ENCODE measurements at regions not wholly inside any gene's neighbourhood (a gene's known extent, or its start where the extent isn't known, plus 50 kb on each side); places are given as distances from the start of the nearest gene placed in this dataset.

DNA sequence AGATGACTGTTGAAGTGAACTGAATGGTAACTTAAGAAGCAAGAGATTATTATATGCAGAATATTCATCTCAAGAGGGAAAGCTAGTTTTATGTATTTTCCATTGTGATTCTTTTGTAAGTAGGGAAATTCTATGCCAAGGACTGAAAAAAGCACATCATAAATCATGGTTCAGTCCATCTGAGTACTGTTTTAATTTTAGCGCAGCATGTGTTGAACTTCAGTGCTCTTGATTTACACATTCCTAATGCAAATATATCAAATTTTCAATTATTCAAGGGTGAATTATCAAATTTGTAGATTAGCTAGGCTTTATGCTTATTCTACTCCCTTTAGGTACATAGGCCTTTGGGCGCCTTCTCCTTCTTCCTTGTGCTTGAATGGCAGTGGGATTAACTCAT lies 50.3 kb upstream of the TCF12 start:
- DNase-seq, result no peak

DNA sequence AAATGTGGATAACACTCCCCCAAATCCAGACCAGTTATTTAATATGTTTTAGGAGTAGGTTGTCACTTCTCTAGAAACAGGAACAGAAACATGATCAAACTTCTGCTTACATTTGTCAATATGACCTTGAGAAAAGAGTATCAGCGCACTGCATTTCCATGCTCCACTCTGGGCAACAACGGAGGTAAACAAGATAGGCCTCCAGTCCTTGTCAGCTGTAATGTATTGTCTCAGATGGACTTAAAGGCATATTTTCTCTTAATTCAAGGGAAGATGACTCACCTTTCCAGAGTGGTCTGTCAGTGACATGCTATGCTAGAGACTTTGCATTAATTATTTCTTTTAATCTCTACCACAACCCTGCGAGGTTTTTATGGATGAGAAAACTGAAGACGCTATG lies 51.6 kb upstream of the TCF12 start:
- DNase-seq, result no peak

DNA sequence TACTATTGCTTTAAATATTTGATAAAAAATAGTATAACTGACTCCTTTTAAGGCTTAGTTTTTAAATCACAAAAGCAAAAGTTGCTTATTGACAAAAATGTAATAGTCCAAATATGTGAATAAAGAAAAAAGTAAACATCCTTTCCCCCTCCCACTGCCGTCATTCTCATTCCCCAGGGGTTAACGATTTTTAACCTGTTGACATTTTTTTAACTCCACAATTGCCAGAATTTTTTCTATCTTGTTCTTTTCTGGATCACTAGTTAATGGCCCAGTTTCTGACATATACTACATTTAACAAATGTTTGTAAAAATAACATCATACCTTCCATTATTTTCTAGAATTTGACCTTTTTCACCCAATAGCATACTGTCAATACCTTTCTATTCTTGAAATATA lies 60.6 kb upstream of the TCF12 start:
- DNase-seq, result no peak

DNA sequence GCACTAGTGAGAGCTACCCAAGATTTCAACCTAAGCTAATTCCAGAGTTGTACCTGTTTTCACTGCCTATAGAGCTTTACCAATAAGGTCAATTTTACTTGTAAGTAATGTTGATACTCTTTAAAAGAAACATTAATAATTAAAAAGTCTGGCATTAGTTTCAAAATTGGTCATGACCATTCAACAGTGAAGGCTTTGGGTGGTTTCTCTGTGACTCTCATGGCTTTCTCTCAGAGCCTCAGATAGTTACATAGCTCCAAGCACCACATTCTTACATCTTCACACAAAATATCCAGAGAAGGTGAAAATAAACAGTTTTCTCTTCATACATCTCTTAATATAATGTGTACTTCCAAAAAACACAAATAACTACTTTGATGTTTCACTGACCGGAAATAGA lies 61.5 kb upstream of the TCF12 start:
- DNase-seq, result no peak

DNA sequence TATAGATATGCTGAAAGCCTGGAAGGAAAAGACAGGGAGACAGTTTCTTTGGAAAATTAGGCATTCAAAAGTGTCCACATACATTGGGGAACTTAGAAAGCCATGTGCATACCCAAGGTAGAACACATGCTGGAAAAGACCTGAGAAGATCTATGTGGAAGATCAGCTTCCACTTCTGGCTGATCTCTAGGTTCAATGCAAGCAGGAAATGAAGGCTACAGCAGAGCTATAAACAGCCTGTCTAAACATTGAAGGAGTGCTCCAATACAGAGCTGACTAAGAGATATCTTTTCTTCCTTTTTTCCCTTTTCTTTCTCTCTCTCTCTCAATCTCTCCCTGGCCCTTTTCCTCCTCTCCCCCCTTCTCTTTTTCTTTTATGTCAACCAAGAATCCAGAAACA lies 73.6 kb upstream of the TCF12 start:
- no peak for DNase-seq

DNA sequence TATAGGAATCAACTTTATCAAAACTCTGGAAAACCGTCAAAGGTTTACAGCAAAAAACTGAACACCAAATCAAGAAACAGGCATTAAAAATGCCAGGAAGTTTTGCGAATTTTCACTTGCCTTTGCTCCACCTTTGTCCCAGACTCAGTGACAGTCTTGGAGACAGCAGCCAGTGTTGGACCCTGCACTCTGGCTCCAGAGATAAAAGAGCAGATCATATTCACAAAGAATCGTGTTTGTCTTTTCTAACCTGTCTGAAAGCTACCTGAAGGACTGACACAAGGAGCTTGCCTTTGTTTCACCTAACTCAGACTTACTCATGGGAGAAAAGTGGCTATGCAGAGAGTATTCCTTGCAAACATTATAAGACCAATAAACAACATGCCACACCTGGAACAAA lies 74.0 kb upstream of the TCF12 start:
- no peak for DNase-seq

DNA sequence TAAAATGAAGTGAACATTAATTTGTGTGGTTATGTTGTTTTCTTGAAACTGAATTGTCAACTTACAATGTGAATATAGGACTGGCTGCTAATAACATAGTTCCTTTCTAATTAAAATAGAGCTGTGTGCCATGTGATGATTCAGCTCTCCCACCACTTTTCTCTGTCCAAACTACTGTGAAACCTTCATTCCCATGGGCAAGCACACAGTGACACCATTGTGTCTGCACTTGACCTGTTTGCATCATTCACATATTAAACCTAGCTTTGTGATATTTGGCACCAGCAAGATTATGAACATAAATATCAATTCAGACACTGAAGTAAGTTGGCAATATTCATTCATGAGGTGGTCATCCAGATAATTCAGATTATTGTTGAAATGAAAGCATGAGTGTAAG lies 78.8 kb upstream of the TCF12 start:
- DNase-seq, result no peak

DNA sequence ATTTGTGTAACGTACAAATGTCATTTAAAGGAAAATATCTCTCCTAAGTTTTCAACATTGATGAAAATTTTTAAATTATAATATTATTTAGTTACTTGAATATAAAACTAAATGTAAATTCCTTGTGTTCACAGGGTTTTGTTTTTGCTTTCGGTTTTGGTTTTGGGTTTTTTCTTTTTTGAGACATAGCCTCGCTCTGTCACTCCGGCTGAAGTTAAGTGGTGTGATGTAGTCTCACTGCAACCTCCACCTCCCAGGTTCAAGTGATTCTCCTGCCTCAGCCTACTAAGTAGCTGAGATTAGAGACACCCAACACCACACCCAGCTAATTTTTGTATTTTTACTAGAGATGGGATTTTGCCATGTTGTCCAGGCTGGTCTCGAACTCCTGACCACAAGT lies 79.3 kb upstream of the TCF12 start:
- DNase-seq, result no peak

DNA sequence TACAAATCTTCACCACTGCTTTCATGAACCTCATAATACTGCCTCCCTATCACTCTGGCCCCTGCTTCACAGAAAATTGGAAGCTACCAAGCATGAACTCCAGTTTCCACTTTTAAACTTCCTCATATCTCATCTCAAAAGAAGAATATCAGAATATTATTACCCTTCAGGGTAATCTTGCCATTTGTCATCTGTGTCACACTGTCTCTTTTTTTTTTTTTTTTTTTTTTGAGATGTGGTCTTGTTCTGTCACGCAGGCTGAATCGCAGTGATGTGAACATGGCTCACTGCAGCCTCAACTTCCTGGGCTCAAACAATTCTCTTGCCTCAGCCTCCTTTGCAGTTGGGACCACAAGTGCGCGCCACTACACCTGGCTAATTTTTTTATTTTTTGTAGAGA lies 80.4 kb upstream of the TCF12 start:
- DNase-seq, result no peak

DNA sequence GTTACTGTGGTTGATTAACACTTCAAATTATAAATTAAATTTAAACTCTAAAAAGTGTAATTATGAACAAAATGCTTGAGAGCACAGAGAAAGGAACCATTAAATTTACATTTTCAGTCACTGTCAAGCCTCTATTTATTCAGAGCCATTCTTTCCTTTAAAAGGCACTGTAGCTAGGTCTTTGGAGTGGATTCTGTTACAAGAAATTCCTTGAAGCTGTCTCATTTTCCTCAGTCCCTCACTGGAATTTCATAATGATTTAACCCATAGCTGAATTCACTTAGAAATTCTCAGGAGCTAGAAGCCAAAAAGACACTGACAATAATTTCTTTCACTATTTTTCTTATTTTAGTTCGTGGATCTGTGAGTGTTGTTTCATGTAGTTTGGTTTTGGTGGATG lies 81.2 kb upstream of the TCF12 start:
- no peak for DNase-seq

DNA sequence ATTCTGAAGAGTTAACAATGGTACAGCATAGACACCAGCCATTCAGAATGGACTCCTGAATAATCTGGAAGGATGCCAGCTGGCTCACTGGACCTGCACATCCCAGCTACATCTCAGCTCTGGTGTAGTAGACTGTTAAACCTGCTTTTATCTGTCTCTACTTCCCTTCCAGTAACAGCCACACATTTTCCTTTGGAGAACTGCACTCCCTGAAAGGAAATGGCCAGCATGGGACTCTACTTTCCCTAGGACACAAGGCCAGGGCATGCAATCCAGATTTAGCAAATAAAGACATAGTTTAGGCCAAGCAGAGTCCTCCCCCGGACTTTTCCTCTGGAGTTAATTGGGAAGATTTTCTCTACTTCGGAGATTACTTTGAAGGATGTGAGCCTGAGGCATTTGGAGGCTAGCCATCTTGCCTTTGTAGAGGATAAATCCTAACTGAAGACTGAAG lies 82.7 kb upstream of the TCF12 start:
- no peak for DNase-seq

DNA sequence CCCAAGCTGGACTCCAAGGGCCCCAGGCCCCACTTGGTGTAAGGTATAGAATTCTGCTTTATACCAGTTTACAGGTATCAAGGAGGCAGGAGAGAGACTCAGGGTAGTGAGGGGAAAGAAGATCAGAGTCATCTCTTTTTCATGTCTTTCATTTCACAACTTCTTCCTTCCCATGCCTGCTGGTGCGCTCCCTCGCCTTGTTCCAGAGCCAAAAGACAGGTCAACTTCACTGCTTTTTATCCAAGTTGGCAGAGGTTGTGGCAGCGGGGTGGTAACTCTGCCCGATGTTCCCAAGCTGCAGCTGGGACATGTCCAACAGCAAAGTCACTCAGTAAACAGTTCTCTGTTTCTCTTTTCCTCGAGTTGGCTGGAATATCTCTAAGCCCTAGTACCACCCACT lies 86.3 kb upstream of the TCF12 start:
- DNase-seq, result no peak

DNA sequence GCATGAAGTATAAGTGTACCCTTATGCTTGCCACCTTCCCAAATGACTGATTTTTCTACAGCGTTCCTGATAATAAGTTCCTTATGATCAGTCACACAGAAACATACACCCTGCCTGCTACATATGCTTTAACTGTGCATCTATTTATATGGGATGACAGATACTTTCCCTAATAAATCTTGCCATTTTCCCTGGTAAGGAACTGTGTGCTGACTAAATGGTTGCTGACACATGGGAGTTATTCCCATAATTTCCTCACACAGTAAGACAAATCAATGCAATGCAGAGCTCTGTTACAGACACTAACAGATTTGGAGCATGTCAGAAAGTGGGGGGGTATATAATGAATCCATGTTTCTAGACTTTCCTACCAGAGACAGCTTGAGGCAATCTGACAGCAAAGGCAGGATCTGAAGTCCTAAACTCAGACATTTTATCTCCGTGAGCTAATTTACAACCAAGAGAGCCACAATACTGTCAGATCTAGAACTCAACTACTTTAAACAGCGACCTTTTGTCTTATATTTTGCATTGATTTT lies 86.9 kb upstream of the TCF12 start:
- no peak for DNase-seq

DNA sequence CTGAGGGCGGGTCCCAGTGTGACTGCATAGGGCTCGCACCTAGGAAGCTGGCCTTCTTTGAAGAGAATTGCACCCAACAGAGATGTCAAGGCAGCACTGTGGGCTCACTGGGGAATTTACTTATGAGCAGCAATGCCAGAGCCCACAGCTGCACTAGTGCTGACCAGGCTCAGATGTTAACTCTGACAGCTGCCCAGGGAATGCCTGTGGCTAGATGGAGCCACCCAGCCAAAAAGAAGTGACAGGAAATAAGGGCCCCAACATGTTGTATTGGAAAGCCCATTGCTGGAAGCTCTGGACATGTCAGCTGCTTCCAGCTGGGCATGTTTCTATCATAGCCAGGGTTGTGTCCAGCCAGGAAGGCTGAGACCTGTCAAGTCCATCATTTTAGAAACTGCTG lies 90.9 kb upstream of the ZNF280D start:
- no peak for DNase-seq

DNA sequence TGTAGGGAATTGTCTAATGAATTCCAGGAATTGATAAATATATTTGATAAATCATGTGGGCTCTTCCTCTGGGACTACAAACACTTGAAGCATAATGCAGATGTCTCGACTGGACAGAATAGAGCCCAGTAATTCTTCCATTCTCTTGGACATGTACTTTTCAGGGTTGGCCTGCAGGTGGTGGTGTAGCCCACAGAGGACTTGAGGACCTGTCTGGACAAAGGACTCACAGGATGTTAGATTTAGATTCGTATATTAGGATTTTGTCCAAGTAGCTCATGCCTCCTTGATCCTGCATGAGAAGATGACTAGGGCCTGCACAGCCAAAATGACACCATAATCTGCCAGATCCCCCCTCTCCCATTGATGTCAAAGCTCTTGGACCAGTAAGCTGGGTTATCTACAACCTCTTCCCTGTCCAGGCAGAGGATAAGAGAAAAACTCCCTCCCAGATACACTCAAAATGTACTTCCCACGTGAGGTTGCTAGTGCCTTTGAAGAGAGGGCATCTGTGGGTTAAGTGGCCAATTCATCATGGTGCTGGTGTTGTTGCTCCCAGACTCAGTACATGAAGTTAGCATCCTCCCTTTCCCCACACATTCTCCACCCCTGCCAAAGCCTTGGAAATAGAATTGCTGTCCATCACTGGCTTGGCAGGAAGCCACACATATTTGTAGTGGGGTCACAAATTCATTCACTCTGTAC lies 88.6 kb upstream of the ZNF280D start:
- peak; percentile 59 for DNase-seq

DNA sequence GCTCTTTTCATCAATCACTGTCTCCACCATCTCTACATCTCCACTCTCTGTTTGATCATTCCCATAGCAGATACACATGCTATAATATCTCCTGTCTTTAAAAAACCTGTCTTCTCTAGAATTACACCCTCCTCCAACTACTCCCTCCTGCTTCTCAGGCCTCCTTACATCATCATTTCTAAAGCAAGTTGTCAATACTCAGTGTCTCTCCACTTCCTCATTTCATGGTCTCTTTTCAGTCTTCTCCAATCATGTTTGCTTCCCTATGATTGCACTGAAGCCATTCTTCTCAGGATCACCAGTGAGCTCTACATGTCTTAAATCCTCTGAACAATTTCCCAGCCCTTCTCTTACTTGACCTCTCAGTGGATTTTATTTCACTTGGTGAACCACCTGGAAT lies 87.0 kb upstream of the ZNF280D start:
- DNase-seq, result no peak

DNA sequence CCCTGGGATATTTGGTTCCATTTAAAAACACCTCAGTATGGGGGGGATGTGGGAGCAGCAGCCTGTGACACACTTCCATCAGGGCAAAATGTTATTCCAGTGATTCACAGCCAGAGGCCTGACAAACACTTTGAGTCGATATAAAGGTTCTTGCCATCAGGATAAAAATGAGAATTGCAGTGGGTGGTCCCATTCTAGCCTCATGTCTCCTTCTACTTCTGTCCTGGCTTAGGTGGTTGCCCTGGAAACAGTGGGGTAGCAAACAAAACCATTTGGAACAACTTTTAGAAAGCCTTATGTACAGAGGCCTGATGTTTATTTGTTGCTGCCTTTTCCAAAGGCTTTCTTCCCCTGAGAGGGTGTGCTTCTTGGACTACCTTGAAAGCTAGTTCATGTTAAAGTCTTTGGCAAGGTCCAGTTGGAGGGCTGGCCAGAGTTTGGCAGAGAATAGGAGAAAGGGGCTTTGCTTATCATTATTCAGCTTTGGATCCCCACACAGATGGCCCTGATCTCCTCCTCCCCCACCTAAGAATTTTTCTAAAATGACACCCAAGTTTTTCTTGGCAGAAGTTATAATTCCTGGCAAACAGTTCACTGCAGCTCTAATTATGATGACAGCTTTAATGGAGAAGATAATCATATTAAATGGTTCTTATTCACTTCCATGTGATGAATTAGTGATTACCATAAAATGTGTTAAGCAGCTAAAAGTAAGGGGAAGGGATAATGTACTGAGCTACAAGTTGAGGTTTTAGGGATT lies 84.2 kb upstream of the ZNF280D start:
- no peak for DNase-seq

DNA sequence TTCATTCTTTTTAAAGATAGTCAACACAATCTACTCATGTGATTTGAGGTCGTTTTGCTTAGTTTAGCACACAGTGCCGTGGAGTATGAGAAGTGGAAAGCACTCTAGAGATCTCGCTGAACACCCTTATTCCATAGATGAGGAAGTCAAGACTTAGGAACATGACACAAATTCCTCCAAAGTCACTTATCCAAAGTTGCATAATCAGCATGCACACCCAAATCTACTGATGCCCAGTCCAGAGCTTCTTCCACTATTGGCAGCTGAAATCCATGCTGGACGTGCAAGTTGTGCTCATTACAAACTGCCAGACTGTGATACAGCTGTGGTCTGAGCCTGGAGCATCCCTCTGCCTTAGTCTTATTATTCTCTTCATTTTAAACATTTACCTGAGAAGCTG lies 83.5 kb upstream of the ZNF280D start:
- DNase-seq, result no peak

DNA sequence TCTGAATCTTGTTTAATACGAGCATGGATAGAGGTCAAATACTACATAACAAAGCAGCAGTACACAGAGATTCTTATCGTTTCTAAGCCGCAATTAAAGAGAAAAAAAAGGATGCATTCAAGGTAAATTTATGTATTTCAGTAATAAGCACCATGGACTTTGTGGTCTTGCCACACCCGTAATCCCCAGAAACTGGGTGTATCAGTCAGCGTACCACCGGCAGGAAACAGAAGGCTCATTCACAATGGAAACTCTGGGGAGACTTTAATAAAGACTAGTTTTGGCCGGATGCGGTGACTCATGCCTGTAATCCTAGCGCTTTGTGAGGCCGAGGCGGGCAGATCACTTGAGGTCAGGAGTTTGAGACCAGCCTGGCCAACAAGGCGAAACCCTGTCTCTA lies 81.9 kb upstream of the ZNF280D start:
- no peak for DNase-seq

DNA sequence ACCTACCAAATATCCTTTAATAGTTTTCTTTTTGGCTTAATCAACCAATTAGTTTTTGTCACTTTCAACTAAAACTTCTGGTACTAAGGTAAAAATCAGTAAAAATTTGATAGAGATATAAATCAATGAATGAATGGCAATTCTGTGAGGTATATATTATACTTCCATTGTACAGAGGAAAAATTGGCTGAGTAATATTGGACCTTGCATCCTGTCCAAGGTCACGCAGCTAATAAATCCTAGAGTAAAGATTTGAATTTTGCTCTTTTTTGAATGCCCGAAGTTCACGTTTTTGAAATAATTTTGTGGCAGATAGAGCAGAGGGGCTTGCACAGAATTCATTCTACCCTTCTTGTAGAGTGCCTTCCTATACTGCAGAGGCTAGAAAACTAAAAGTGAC lies 81.1 kb upstream of the ZNF280D start:
- DNase-seq, result no peak

DNA sequence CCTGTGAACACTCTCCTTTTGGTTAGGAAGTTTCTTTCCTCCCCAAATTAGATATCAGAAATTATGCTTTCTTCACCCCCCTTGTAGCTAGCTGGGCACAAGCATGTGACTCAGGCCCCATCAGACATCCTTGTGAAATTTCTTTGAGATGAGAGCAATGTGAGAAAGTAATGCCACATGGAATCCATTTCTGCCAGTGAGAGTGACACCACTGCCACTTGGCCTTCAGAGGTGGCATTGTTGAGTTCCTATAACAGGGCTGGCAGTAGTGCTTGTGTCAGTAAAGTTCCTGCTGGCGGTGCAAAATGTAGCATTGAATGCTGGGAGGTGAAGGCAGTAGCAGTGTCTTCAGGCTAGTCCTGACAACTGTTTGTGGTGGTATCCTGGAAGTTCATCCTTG lies 80.7 kb upstream of the ZNF280D start:
- DNase-seq, result no peak

DNA sequence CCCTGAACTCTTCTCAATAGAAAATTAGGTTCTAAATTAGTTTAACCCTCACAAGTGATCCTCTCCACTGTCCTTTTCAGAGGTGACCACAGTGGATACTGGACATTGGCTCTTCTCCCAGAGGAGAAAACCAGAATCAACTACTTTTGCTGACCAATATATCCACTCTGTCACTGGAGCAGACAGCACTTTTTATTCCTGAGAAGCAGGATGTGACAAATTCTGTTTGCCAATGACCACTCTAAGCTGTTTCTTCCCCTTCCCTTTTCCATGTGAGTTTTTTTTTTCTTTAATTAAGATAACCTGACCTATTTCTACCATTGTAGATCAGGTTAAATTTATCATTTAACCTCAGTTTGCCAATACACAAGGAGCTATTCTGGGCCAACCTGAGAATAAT lies 79.7 kb upstream of the ZNF280D start:
- DNase-seq, result no peak

DNA sequence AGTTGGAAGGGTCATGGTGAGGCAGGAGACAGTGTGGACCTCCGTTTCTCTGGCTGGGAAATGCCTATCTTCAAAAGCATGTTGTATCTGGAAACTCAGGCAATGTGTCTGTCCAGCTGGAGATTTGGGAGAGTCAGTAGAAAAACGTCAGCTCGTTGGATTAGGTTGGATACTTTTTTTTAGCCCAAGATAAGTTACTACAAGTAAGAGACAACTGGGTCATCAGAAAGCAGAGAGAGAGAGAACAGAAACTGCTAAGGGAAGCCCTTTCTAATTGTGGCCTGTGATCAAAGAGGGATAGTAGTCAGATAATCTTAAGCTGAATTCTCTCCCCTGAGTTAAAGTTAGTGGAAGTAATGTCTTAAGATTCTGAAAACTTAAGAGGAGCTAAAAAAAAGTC lies 78.9 kb upstream of the ZNF280D start:
- no peak for DNase-seq

DNA sequence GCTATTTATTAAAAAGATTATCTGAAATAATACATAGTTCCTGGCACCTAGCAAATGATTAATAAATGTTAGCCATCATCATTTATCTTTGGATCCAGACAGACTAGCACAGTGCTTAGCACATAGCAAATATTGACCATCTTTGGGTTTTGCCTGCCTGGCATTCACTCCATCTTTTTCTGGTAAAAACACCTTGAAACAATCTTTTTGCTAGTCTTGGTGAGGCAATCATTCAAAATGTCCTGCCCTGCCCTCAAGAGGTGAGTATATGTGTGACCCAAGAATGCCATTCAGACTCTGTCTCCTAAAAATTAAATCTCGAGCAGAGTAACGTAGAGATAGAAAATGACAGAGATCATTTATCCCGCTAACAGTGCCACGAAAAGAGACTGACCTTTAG lies 78.3 kb upstream of the ZNF280D start:
- DNase-seq, result no peak

DNA sequence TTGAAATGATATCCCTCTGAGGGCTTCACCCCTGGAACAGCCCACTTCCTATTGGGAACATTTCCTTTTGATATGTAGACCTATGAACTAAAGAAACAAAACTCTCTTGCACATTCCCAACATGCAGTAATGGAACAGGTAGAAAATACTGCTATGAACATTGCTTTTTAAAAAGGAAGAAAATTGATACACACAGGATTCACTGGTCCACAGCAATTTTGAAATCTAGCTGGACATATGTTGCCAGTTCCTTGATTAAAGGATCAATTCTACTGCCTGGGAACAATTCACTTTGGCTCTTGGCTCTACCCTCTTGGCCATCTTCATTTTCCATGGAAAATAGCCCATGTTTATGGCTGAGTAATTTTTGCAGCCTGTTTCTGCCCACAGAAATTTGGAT lies 74.9 kb upstream of the ZNF280D start:
- DNase-seq, result no peak
